Dermis blood vessel endothelial cell (primary cell): ENCODE measurements at regions not wholly inside any gene's neighbourhood (a gene's known extent, or its start where the extent isn't known, plus 50 kb on each side); places are given as distances from the start of the nearest gene placed in this dataset.
A peak's percentile ranks its signal among the peaks of the same experiment; 100 is the strongest.

ENCODE experiments used
- DNase-seq: peaks from one replicate; pipeline ENCODE4 v3.0.0; 2010

DNA sequence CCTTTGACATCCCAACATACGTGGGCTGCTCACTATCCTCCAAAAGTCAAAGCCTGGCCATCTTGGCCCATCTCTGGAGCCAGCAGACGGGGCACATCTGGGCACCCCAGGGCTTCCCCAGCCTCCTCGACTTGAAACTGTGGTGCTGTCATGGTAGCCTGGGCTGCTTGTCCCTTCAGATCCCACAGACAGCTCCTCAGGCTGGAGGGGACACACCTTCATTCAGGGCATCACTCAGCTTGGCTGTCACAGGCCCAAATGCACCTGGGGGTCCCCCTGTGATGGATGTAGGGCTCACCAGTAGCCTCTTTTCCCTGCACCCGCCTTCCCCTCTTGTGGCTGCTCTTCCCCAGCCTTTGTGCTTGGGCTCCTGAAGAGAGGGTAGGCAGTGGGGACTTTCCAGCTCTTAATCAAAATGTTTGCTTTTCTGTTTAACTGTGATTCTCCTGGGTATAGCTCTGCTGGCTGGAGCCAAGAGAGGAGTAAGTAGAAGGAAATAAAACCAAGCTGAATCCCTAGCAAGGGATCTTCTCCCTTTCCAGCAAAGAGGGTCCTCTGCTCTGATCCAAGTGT lies 92.3 kb downstream of the GYPC start:
- no peak for DNase-seq

DNA sequence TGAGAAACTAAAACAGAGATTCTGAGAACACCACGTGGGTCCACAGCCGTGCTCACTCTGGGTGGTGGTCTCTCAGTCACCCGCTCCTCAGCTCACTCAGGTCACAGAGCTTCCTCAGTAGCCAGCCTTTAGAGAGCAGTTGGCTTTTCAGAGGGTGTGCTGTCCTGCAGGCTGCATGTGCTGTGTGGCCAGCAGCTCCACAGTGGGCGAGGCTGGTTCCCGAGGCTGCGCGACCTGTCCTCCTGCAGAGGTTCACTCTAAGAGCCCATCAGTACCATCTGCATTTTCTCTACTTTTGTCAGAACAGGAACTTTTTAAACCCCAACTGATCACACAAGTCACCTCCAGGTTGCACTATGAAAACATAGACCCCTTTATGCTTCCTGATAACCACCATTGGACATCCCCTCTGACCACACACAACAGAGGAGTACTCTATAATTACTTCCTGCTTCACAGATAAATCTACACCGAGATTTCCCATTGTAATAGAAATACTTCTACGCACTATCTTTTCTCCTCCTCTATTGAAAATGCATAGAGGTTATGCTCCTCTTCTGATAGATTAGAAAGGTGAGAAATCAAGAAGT lies 93.1 kb downstream of the GYPC start:
- DNase-seq: no peak

DNA sequence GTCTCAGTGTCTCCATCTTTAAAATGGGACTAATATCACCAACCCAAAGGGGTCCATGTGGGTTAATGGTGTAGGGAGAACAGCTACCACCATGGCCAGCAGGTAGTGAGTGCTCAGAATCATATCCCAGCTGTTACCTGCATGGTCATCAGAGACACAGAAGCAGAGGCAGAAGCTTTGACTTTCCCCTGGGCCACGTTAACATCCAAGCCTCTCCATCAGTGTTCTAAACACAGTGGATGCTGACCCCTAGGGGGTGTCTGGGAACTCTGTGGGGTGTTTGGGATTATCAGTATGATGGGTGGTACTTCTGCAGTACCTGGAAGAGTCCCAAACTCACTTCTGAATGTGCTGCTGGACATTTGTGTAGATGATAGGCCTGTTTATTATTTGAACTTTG lies 93.6 kb downstream of the GYPC start:
- DNase-seq: peak; percentile 34

DNA sequence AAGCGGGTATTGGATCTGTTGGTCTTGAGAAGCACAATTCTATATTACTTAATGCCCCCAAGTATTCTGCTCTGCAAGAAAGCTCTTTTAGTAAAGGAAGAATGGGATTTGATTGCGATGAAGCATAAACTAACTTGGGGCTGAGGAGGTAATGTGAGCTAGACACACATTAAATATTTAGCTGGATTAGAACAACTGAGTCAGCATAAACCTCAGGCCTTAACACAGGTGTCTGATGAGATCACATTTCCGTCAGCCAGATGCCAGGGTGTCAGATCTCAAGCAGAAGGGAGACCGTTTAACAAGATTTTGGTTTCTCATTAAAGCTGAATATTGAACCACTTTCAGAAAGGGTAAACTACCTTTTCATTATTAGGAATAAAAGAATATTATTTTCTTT lies 94.5 kb downstream of the GYPC start:
- DNase-seq: no peak

DNA sequence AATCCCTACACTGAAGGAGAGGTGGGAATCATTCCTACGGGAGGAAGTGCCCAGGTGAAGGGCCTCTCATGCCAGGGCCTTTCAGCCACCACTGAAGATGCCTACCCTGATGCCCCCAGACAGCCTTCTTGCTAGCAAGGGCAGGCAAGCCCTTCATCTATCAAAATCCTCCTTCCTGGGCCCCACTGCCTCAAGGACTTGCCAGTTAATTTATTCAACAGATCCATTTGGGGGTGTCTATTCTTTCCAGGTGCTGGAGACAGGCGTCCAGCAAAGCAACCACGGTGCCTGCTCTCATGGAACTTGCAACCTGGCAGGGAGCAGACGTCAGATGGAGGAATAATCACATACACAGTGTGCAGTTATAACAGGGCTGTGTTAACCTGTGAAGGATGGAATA lies 95.5 kb downstream of the GYPC start:
- DNase-seq: no peak

DNA sequence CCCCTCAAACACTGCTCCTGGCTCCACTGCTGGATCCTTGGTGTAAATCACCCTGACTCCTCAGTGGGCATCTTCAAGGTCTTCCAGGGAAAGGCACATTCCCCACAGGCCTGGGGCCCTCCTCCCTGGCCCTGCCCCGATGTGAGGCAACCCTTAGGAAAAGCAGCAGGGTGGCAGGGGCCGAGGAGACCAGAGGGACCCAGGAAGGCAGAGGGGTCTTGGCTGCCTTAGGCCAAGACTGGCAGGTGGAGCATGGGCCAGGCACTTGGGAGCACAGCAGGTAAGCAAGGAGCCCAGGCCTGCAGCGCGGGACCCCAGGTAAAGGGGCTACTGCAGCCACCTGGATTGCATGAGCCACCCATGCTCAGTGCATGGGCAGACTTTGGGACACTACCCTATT lies 96.9 kb downstream of the GYPC start:
- no peak for DNase-seq

DNA sequence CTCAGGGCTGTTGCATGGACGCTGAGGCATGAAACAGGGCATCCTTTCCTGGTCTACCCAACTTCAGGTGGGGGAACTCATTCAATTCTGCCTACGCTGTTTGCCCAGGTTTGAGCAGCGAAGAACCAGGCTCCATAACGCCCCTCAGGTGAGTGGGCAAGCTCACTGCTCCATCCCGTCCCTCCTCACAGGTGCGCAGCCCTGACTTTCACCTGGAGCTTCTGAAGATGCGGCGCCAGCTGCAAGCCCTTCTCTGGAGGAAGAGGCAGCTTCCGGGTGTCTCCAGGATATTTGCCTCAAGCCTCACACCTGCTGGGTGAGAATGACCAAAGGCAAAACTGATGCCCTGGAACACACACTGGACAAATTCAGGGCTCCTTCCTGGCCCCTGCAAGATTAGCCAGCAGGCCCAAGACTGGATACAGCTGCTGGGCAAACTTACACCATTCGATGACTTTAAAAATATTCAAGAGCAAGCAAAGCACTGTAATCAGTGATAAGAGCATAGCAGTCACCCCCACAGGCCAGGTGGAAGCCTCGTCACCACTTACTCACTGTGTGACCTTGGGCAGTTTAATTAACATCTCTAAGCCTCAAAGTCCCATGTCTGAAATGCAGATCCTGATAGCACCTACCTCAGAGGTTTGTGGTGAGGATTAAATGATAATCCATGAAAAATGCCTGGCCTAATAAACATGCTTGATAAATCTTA lies 97.7 kb downstream of the GYPC start:
- DNase-seq: no peak

DNA sequence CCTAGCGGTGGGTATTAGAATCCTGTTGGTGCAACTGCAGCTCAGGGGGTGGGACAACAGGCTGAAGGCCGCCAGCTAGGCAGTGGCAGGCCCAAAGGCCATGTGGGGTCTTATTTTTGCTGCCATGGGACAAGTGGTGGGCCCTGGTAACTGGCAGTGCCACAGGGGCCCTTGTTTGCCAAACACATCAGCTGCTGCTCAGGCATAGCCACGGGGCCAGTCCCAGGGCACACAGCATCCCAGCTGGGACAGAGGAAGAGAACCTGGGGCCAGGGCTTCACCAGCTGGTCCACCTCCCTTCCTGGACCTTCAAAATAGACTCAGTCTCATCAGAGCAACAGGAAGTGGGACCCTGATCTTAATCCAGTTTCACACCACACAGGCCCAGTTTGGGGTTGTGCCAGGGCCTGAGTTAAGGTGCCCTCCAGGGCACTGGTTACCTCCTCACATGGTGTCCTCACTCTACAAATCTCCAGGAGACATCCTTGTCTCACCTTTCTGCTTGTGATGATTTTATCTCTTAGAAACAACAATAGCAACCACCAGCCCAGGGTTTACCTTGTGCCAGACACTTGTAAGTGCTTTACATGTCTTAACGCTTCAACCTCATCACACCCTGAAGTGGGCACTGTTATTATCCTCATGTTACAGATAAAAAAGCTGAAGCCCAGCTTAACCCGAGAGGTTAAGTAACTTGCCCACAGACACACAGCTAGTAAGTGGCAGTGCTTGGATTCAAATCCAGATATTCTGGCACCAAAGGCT lies 98.5 kb downstream of the GYPC start:
- DNase-seq: no peak

DNA sequence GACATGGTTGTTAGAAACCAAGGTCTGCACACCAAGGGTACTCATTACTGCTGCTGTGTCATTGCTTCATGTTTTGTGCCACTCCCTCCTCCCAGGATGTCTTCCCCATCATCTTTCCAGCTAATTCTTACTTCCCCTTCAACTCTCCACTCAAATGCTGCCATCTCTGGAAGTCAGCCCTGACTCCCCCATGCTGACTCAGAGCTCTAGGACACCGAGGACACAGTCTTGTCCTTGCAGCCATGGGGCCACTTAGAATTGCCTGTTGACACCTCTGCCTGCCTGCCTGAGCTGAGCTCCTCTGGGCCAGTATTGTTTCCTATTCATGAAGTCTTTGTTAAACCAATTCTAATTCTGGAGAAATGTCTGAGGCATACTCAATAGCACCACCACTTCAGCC lies 100.2 kb downstream of the GYPC start:
- no peak for DNase-seq

DNA sequence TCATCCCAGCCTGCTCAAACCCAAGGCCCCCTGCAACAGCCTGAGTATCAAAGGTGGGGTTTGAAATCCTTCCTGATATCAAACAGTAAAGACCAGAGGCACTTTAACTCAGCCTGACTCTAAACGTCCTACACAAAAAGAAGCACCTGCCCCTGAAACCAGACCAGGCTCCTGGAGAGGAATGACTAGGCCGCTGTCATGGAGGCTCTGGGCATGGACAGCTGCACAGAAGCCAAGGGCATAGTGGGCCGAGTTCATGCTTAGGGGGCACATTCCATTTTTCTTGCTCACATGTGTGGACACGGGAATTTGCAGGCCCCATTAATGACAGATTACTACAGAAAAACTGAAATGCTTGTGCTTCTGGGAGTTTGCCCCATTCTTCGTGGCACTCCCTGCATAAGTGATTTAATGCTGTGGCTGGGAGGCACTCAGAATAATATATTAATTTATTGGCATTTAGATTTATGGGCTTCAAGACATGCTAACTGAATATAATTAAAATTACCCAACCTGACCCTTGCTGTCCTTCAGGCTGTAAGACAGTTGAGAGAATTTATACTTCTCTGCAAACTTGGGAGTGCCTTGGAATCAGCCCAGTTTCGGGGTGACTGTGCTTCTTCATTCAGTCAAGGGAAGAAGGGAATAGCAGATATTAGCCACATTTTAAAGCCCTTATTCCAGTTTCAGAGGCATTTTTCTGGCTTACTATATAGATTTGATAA lies 105.5 kb downstream of the GYPC start:
- DNase-seq: no peak

DNA sequence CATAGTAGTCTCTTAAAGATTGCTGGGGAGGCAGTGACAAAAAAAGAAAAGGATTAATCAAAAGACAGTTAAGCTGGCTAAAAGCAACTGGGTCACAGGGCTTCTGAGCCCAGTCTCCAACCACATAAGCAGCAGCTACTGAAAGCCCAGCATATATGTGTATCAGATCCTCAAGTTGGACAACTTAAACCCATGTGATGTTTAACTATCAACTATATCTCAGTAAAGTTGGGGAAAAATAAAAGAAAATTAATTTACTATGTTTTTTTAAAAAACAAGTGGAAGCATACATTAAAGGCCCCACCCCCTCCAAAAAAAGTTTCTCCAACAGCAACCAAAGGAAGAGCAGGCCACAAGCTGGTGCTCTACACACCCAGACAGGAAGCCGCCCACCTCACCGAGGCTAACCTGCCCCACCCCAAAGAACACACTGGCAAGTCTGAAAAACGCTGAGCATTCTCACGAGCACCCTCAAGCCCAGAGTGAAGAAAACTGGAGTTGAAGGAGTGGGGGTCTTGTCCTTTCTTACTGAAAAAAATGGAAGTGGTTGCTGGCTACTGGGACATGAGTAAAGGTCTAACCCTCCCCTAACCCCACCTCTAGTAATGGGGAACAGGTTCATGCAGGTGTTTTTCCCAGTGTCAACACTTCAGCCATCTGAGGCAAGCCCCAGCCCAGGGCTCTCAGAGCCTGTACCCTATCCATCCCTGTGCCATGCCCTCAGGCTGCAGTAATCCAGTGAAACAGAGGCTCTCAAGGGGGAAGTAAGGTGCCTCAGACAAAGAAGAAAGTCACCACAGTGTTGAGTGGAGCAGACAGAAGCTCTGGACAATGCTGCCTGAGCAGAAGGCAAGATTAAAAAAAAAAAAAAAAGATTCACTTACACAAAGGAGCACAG lies 106.3 kb downstream of the GYPC start:
- no peak for DNase-seq

DNA sequence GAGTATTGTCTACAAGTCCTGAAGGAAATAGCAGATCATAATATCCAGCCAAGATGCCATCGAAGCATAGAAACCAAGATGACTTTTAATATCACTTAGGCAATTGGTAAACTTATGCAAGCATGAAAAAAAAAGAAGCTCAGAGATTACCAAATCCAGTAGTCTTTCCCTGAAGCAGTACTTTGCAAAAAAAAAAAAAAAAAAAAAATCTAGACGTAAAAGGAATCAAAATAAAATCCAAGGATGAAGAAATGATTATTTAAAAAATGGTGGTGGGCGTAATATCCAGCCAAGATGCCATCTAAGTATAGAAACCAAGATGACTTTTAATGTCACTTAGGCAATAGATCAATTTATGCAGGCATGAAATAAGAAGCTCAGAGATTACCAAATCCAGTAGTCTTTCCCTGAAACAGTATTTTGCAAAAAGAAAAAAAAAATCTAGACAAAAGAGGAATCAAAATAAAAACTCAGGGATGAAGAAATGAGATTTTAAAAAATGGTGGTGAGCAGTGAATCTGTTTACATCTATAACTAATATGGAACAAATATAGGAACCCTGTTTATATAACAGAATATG lies 108.8 kb downstream of the GYPC start:
- no peak for DNase-seq

DNA sequence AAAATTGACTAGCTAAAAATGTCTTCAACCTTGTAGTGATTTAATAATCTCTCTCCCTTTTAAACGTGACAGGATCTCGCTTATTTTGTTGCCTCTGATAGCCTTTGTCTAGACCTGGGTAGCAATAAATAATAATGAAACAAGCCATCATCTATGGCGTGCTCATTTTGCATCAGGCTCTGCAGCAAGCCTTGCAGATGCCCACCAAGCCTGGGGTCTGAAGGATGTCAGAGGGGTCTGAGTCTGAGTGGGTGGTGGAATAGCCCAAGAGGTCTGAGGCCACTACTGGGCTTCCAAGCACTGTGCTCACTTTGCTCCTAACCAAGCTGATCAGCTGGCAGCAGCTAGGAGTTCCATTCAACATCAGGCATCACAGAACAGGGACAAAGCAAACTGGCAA lies 109.4 kb downstream of the GYPC start:
- no peak for DNase-seq

DNA sequence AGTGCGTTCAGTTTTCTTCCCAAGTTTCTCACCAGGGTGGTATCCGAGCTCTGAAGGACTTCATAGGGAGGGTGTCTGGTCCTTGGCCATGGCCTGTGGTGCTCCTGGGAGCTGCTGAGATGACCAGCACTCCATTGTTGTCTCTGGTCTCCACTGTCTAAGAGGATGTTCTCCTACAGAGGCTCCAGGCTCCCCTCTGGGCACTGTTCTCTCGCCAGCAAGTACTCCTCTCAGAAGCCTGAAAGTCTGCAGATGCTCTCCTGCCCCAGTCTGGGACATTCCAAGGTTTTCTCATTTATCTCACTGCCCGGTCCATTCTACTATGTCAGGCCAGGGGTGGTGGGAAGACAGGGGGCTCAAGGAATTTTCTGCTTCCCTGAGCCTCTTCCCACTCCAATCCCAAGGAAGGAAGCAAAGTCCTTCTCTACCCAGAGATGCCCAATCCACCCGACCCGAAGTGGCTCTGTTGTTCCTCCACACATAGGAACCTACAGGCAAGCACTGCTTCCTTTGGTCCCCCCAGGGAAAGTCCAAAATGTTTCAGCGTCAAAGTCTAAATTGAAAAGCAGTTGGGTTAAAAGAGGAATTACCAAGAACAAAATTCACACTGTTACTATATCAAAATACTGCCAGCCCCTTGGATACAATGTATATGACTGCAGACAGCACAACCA lies 110.5 kb downstream of the GYPC start:
- DNase-seq: no peak

DNA sequence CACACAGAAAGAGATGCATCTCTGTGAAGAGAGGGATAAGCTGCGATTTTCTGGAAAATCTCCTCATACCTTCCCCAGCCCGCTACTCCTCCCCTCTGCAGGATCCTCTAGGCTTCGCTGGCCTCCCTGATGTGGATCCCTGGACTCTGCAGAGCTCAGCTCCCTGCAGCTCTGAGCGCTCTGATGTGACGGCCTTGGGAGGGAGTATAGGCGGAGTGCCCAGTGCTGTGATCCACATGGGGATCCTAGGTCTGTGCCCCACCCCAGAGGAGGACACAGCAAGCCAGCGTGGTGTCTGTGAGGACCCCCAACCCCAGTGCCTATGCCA lies 111.0 kb downstream of the GYPC start:
- no peak for DNase-seq

DNA sequence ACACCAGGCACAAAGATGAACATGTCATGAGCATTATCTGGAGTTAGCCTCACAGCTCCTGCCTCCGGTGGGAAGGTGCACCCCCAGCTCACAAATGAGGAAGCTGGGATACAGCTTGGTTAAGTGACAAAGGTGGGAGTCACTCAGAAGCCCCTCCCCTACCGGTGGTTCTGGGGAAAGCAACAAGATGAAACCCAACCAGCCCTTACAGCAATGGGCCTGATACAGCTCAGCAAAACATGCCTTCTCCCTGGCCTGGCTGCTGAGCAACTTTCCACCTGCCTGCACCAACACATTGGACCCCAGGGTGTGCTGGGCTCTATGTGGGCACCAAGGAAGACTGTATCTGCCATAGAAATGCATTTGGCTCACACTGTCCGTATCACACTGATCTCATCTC lies 113.2 kb downstream of the GYPC start:
- no peak for DNase-seq

DNA sequence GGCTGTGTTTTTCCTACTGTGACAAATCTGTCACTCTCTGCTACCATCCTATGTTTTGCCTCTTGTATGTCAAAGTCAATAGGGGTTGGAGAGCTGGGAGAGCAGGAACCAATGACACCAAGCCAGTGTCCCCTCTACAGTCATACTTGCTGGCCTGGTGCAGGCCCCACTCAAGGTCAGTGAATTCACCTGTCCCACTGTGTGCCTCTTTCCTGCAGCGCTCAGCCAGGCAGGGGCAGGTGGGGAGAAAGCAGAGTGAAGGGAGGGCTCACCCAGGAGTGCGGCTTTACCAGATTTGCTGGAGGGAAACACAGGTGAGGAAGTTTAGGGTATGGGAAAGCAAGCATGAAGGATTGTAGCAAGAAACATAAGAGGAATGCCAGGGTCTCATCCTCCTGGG lies 114.5 kb downstream of the GYPC start:
- no peak for DNase-seq

DNA sequence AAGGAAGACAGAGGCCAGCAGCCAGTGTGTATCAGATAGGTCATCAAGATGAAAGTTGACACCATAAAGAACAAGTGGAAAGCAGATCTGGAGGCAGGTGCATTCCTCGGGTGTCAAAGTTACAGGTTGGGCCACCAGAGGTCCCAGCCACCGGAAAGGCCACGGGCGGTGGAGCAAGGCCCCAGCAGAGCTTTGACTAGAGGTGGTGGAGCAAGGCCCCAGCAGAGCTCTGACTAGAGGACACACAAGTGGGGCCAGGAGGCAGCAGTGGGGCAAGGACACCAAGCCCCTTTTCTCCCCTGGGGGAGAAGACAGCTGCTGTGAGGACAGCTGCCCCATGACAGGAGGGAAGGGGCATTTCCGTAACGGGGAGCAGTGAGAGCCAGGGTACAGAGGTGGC lies 115.1 kb downstream of the GYPC start:
- no peak for DNase-seq

DNA sequence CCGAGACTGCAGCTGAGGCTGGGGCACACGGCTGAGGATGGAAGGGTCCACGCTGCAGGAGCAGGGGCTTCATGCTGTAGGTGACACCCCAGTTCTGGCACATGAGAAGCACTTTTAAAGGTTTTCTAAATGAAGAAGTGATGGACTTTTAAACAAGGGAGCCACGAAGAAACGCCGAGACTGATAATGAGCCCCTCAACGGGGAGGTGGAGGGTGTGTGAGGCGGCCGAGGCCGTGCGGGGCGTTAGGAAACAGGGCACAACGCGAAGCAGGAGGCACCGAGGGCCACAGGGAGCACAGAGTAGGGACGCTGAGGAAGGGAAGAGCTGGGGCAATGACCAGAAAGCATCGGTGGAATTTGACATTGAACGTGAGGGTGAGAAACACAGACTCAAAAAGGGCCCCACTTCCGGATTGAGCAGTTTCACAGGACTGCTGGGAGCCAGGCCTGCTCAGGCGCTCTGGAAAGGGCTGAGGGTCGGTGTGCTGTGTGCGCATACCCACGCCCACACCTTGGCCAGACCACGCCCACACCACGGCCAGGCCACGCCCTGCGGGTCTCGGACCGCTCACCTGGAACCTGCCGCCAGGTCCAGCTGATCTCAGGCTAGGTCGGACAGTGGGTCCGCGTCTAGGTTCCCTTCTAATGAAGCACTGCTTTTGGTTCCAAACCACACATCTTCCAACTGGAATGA lies 115.7 kb downstream of the GYPC start:
- DNase-seq: no peak

DNA sequence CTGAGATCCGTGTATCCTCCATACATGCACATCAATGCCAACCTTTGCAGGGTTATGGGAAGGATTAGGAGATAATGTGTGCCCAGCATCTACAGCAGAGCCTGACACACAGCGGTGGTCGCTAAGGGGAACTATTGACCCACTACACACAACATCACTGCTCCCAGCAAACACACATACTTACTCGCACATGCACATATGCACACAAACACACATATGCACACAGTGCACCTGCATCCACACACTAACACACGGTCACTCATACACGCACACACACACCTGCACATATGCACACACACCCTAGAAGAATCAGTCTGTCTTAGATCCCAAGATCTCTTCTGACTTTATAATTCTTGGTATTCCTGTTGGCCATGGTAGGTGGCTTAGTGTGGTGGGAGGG lies 118.3 kb downstream of the GYPC start:
- no peak for DNase-seq

DNA sequence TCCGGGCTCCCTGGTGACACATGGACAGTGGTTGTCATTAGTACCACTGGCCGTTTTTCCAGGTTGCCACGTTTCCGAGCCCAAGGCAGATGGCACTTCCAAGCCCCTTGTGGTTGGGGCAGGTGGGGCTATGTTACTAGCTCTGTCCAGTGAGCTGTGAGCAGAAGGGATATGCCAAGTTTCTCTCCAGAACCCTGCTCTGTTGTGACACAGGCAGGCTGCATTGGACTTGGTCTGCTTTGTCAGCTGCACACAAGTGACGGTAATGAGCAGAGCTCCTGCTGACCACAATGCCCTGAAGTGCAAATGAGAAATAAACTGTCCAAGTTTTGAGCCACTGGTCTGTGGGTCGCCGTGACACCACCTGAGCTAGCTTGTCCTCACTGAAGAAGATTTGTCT lies 118.8 kb downstream of the GYPC start:
- no peak for DNase-seq
